Astrocyte of the hippocampus (primary cell): ENCODE measurements at regions not wholly inside any gene's neighbourhood (a gene's known extent, or its start where the extent isn't known, plus 50 kb on each side); places are given as distances from the start of the nearest gene placed in this dataset.

Experiments
- DNase-seq: peaks from one replicate; pipeline ENCODE4 v3.0.0; 2011; ENCODE audit warnings: low read depth, low spot score

DNA sequence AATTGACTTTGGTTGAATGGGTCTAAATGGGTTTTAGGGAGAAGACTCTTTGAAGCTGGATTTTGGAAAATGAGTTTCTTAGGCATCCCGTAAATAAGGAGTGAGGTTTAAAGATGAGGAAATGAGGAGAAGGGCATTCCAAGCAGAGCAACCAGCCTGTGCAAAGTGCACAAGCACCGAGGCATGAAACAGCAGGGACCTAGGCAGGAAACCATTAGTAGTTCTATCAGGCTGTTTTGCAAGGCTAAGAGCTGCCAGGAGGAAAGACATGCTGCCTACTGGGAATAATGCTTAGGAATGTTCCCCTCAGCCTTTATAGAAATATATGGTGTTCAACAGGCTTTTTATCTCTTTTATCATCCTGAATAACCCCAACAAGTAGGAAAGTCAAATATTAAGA lies 153.1 kb upstream of the FGGY start:
- no peak for DNase-seq

DNA sequence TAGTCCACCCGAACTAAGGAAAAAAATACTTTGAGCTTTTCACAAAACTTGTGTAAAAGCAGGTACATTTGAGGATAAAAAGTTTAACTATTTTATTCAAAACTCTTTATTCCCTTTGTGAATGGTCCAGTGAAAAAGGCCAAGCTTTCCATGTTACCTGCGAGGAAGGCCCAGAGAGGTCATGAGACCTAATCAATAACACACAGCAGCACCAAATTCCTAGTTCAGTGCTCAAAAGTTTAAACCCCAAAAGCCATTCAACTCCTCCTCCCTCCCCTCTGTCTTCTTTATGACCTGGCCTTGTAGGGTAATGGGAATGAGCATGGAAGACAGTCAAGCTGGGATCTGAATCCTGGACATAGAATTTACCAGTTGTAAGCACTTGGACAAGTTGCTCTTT lies 151.9 kb upstream of the FGGY start:
- DNase-seq, result no peak

GRCh38 chr1:59146056-59146455 lies 150.8 kb upstream of the FGGY start:
- no peak for DNase-seq

DNA sequence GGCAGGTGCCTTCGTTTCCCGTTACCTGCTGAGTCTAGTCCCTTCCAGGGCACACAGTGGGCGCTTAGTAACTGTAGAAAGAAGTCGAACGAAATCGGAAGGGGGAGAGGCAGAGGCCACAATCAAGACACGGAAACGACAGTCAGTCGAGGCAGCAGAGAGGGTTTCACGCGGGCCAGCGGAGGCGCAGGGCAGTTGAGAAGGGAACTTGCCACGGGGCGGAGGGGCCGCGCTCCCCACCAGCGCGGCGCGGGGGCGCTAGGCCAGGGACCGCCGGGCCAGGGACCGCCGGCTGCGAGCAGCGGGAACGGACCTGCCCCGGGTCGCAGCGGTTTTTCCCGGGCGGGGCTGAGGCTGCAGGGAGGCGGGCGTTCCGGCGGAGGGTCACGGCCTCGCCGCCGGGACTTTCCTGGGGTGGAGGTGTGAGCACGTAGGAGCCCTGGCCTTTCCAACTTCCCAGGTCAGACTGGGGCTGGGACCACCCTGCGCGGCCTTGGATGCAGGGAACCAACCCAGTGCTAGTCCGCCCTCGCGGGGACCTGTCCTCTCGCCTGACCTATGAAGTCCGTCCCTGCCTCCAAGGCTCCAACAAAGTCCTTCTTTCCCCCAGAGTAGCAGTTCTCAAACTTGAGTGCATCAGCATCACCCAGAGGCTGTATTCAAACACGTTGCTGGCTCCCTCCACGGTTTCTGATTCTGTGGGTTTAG lies 150.1 kb upstream of the FGGY start:
- DNase-seq, result peak; percentile 63

GRCh38 chr1:59149435-59149834 lies 147.5 kb upstream of the FGGY start:
- no peak for DNase-seq

- peak; percentile 94 for DNase-seq
Measured at GRCh38 chr1:59150577-59151386, 146.1 kb upstream of the FGGY start.

DNA sequence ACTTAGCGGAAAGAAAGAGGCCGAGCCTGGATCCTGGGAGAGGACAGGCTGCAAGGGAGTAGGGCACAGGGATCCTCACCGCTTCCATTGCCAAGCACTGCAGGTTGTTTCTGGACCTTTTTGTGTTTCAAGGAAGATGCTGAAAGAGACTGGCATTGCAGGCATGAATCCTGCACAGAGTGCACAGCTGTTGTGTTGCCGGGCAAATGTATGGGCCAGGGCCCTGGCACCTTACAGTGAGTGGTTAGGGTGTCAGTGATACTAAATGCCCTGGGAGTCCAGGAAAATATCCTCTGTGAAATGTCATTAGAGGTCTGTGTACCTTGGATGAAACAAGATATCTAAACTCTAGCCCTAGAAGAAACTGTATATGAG lies 145.5 kb upstream of the FGGY start:
- DNase-seq, result no peak

DNA sequence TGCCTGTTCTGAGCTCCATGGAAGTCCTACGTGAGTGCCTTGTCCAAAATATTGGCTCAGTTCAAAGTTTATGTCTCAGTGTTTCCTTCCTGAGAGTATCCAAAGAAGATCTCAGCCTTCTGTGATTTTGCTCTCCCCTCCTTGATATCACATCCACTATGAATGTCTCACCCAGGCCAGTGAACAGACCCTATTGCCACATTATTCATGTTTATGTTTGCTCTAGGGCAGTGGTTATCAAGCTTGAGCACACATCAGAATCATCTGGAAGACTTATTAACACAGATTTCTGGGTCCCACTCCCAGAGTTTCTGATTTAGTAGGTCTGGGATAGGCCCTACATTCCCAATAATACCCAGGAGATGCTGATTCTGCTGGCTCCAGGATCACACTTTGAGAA lies 145.0 kb upstream of the FGGY start:
- no peak for DNase-seq

DNA sequence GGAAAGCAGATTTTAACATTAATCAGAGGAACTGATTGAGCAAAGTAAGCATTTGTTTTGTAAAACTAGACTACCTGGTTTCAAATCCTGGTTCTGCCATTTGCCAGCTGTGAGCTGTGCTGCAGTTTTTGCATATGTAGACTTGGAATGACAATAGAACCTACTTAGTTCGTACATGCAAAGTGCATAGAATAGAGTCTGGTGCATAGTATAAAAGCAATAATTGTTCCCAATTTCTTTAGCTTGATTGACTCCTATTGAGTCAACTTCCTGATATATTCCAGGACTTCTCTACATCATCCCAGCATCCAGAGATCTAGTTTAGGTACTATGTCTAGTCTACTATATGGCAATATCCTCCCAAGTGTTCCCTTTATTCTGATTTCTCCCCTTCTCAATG lies 144.4 kb upstream of the FGGY start:
- DNase-seq, result no peak

GRCh38 chr1:59154401-59154800 lies 142.5 kb upstream of the FGGY start:
- DNase-seq, result no peak

DNA sequence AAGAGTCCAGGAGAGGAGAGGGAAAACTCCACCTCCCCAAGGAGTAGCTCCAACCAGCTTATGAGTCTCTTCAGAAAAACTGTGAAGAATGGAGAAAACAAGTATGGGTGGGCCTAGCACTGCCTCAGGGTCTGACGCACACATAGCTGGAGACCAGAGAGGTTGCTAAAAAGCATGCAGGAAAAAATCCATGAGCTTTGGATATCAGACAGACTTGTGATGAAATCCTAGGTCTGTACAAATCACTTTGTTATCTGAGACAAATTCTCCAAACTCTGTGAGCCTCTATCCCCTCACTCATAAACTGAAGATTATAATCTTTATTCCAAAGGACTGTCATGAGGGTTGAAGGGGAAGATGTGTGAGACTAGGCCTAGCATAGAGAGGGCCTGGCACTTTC lies 141.5 kb upstream of the FGGY start:
- DNase-seq, result no peak

DNA sequence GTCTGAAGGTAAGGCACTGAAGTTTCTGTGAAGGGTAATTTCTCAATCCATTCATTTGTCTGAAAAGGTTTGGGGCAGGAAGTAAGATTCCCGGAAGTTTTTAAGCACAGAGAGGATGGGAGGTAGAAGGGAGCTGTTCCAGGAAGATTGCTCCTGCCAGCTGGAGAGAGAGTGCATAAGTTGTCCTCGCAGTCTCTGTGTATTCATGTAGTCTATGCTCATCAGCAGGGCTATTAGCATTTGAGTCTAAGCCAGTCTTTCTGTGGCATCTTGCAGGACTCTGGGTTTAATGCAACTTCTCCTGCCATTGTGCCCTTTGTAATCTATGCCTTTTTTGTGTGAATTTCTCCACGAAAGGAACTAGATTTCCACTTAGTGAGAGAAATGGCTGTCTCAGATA lies 140.8 kb upstream of the FGGY start:
- DNase-seq, result no peak

DNA sequence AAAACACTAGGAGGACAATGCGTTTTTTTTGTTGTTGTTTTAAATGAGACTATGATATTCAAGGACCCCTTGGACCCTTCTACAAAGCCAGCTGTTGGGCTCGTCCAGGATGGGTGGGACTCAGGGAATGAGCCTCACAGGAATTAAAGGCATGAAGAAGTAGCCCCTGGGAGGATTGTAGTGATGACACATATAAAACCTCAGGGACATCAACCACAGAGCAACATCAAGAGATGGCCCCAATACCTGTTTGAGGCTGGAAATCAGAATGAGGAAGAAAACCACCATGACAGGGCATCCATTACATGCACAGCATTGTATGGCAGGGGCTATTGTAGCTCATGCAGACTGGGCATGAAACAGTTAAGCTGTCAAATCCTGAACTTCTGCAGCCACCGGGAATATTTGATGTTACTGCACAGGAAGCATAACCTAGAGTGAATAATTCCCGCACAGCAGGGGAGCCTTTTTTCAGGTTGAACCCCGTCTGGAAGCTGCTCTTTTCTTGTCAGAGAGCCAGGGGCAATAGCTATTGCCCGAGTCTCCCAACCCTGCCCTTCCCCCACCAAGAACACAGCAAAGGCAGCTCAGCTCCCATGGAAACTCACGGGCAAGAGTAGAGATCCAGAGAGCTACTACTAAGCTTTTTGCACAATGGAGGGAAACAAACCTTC lies 140.2 kb upstream of the FGGY start:
- DNase-seq, result peak; percentile 71

GRCh38 chr1:59158321-59158720 lies 138.6 kb upstream of the FGGY start:
- no peak for DNase-seq

GRCh38 chr1:59159557-59160203 lies 137.2 kb upstream of the FGGY start:
- DNase-seq, result no peak

GRCh38 chr1:59161136-59161535 lies 135.8 kb upstream of the FGGY start:
- DNase-seq, result no peak

DNA sequence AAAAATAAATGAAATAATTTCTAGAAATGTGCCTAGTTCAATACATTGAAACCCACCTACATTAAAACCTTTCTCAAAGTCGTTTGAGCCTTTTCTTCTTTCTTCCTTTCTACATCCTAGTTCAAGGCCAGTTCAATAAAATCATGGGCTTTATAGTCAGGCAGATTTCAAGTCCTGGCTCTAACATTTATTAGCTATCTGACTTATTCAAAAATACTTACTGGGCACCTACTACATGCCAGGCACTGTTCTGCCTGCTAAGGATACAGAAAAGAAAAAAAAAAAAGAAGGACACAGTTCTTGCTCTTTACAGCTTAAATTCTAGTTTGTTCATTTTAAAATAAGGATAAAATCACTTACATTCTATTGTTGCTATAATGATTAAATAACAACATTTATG lies 134.2 kb upstream of the FGGY start:
- no peak for DNase-seq

GRCh38 chr1:59163268-59164092 lies 133.4 kb upstream of the FGGY start:
- DNase-seq, result peak; percentile 94

DNA sequence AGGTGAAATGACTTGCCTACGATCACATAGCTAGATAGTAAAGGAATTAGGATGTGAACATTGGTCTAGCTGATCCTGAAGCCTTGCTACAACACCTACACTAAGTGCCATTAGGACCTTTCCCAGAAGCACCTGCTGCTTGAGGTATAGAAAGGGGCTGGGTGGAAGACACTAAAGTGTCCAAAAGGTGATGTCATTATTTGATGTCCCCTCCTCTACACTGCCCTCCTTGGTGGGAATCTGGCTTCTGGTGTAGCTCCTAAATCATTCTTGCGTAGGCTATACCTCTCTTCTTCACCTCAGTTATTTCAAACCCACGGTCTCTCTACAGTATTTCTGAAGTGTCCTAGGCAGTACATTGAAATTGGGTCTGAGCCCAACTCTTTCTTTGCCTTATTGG lies 132.5 kb upstream of the FGGY start:
- DNase-seq, result no peak

DNA sequence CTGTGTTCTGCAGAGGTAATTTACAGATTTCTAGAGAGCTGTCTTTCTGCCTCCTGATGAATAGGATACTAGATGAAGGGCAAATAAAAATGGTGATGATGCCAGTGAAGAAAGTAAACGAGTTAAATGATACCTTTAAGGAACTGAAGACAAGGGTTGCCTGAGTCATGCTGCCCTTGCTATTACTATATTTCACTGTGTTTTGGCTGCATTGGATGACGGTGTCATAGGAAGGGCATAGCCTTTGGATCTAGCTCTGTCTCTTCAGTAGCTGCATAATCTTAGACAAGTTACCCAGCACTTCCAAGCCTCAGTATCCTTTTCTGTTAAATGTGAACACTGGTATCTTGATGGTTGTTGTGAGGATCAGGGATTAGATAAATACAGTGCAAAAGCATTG lies 131.5 kb upstream of the FGGY start:
- no peak for DNase-seq

DNA sequence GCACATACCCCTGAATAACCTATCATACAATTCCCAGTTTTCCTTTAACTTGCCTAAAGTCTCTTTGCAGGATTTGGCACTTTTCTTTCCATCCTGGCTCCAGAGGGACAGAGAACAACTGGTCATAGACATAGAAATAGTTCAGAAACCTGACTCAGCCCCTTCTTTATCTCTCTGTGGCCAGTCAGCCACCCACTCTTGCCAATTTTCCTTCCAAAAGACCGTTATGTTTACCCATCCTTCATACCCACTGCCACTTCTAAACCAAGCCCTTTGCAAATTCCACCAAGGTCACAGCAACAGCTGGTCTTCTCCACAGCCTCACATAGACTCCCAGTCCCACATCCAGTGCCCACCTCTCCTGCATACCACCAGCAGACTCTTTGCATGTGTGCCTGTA lies 127.2 kb upstream of the FGGY start:
- peak; percentile 18 for DNase-seq
